ENCODE measurements at regions not wholly inside any gene's neighbourhood (a gene's known extent, or its start where the extent isn't known, plus 50 kb on each side); places are given as distances from the start of the nearest gene placed in this dataset.

DNA sequence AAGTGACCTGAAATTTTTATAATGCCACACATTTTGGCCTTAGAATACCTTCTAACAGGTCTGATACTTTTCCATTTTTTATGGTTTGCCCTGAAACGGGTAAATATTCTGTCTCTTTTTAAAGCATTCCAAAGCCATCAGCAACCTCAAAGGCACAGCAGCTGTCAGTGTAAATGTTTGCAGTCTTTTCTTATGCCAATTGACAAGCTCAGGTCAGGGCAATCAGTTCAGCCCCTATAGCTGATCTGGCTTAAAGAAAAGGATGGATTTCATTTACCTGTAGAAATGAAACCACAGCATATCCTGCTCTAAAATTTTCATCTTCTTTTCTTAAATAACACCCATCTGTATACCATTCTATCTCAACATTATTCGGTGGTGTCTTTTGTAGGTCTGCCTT, 453.6 kb downstream of the KDM5D start:
- TF ChIP-seq EZH2 (IDR thresholded peaks at IDR 0.05; ENCODE audit: borderline replicate concordance, insufficient read depth, low read depth, low read length, poor library complexity, severe bottlenecking) (no peak), CTCF (IDR thresholded peaks at IDR 0.05) (no peak)
